ENCODE measurements at regions not wholly inside any gene's neighbourhood (a gene's known extent, or its start where the extent isn't known, plus 50 kb on each side); places are given as distances from the start of the nearest gene placed in this dataset.

GRCh38 chr5:118165619-118166018 is 822.7 kb downstream of the DTWD2 start:
- TF ChIP-seq MTA3 (IDR thresholded peaks at IDR 0.05; ENCODE audit: borderline replicate concordance, low read length) (no peak), POLR2A (IDR thresholded peaks at IDR 0.05; ENCODE audit: low read depth, low read length) (no peak), FOS (IDR thresholded peaks at IDR 0.05; ENCODE audit: borderline replicate concordance, extremely low read depth, insufficient read length) (no peak), CTCF (IDR thresholded peaks at IDR 0.05 in 2 of 3, conservative IDR thresholded peaks at IDR 0.05 in 1 of 3; ENCODE audit: control insufficient read depth in 2 of 3, extremely low read depth in 1 of 3, insufficient read depth in 1 of 3, low read depth in 3 of 3, low read length in 3 of 3) (no peak), ZNF622 (IDR thresholded peaks at IDR 0.05) (no peak), NKRF (conservative IDR thresholded peaks at IDR 0.05) (no peak)

Data from GM12878 (cell line).